ENCODE measurements at regions not wholly inside any gene's neighbourhood (a gene's known extent, or its start where the extent isn't known, plus 50 kb on each side); places are given as distances from the start of the nearest gene placed in this dataset.
A peak's percentile ranks its signal among the peaks of the same experiment; 100 is the strongest.

GRCh38 chr6:6724539-6725467, 136.3 kb downstream of the LY86 start:
- no peaks in the 10 kb centered on the region for H3K36me3 ChIP-seq (ENCODE audit: insufficient read depth, low read length, poor library complexity, severe bottlenecking)
- no peaks in the 10 kb centered on the region for H3K27me3 ChIP-seq (replicated peaks; ENCODE audit: insufficient read depth, low read depth, low read length, poor library complexity)
- peak; percentile 94 for DNase-seq (ENCODE audit: low spot score)
- peaks cover 54% of the 10 kb centered on the region for H3K4me1 ChIP-seq (ENCODE audit: insufficient read depth, low read length, poor library complexity, severe bottlenecking)
- ChIA-PET CTCF (interaction anchor here (0.6 to 1.1 kb wide), 8 partner anchors 10 to 1979 kb away, joined by 3 to 9 read pairs (median 5); no protein-coding TSS in a partner anchor), POLR2A (ENCODE audit: low non-redundant PET) (interaction anchor here (0.5 kb wide), 1 partner anchor 25 kb away, joined by 8 read pairs; no protein-coding TSS in a partner anchor)
- intact Hi-C loops (cut with micrococcal nuclease; ENCODE audit: unreplicated experiment) = loop anchor here (1.0 to 2.0 kb wide), 3 partner anchors 48 to 518 kb away; no protein-coding TSS in a partner anchor
- no peaks in the 10 kb centered on the region for H3K9me3 ChIP-seq (ENCODE audit: low read depth, low read length, poor library complexity, severe bottlenecking)
- BruUV-seq (replicated peaks) = TSS peak; percentile 67
- peak overlapping the region; percentile 87 for H3K27ac ChIP-seq (ENCODE audit: low read depth, low read length, poor library complexity, severe bottlenecking)
- peak overlapping the region; percentile 29 for H3K4me3 ChIP-seq (ENCODE audit: low read depth, low read length, poor library complexity, severe bottlenecking)
- peak; percentile 90 for TF ChIP-seq CTCF (conservative IDR thresholded peaks at IDR 0.05; ENCODE audit: low read depth, low read length)
- no peak for TF ChIP-seq EZH2 (IDR thresholded peaks at IDR 0.05; ENCODE audit: borderline replicate concordance, low read depth, low read length, poor library complexity, severe bottlenecking)

- intact Hi-C loops (cut with micrococcal nuclease; ENCODE audit: unreplicated experiment) = loop anchor here (2.0 kb wide), 2 partner anchors 111 to 517 kb away; no protein-coding TSS in a partner anchor
- no peak for DNase-seq (ENCODE audit: low spot score)
- peaks cover 54% of the 10 kb centered on the region for H3K4me1 ChIP-seq (ENCODE audit: insufficient read depth, low read length, poor library complexity, severe bottlenecking)
- no peaks in the 10 kb centered on the region for H3K36me3 ChIP-seq (ENCODE audit: insufficient read depth, low read length, poor library complexity, severe bottlenecking)
- BruUV-seq (replicated peaks) = no TSS peak
- H3K27me3 ChIP-seq (replicated peaks; ENCODE audit: insufficient read depth, low read depth, low read length, poor library complexity) = no peaks in the 10 kb centered on the region
- no peak for TF ChIP-seq CTCF (conservative IDR thresholded peaks at IDR 0.05; ENCODE audit: low read depth, low read length)
- no peak for TF ChIP-seq EZH2 (IDR thresholded peaks at IDR 0.05; ENCODE audit: borderline replicate concordance, low read depth, low read length, poor library complexity, severe bottlenecking)
- H3K9me3 ChIP-seq (ENCODE audit: low read depth, low read length, poor library complexity, severe bottlenecking) = no peaks in the 10 kb centered on the region
- ChIA-PET POLR2A (ENCODE audit: low non-redundant PET) (no interaction called here), CTCF (interaction anchor here (0.8 to 1.1 kb wide), 2 partner anchors 9 to 513 kb away, joined by 3 read pairs; no protein-coding TSS in a partner anchor)
- H3K27ac ChIP-seq (ENCODE audit: low read depth, low read length, poor library complexity, severe bottlenecking) = peak overlapping the region; percentile 87
- H3K4me3 ChIP-seq (ENCODE audit: low read depth, low read length, poor library complexity, severe bottlenecking) = peak overlapping the region; percentile 29
These were observed 137.1 kb downstream of the LY86 start for GRCh38 chr6:6725468-6726209.

GRCh38 chr6:6728169-6728941, 139.8 kb downstream of the LY86 start:
- Histone ChIP-seq H3K4me1 (ENCODE audit: insufficient read depth, low read length, poor library complexity, severe bottlenecking) (peaks cover 35% of the 10 kb centered on the region), H3K36me3 (ENCODE audit: insufficient read depth, low read length, poor library complexity, severe bottlenecking) (no peaks in the 10 kb centered on the region), H3K27ac (ENCODE audit: low read depth, low read length, poor library complexity, severe bottlenecking) (no peak overlapping the region), H3K4me3 (ENCODE audit: low read depth, low read length, poor library complexity, severe bottlenecking) (no peak overlapping the region), H3K27me3 (replicated peaks; ENCODE audit: insufficient read depth, low read depth, low read length, poor library complexity) (no peaks in the 10 kb centered on the region), H3K9me3 (ENCODE audit: low read depth, low read length, poor library complexity, severe bottlenecking) (no peaks in the 10 kb centered on the region)
- ChIA-PET POLR2A (ENCODE audit: low non-redundant PET) (interaction anchor here (0.6 kb wide), 1 partner anchor 20 kb away, joined by 3 read pairs; no protein-coding TSS in a partner anchor), CTCF (no interaction called here)
- no peak for DNase-seq (ENCODE audit: low spot score)
- TF ChIP-seq CTCF (conservative IDR thresholded peaks at IDR 0.05; ENCODE audit: low read depth, low read length) = no peak
- TF ChIP-seq EZH2 (IDR thresholded peaks at IDR 0.05; ENCODE audit: borderline replicate concordance, low read depth, low read length, poor library complexity, severe bottlenecking) = no peak
- BruUV-seq (replicated peaks) = no TSS peak
- intact Hi-C loops (cut with micrococcal nuclease; ENCODE audit: unreplicated experiment) = no loop called here
